ENCODE measurements at regions not wholly inside any gene's neighbourhood (a gene's known extent, or its start where the extent isn't known, plus 50 kb on each side); places are given as distances from the start of the nearest gene placed in this dataset.

DNA sequence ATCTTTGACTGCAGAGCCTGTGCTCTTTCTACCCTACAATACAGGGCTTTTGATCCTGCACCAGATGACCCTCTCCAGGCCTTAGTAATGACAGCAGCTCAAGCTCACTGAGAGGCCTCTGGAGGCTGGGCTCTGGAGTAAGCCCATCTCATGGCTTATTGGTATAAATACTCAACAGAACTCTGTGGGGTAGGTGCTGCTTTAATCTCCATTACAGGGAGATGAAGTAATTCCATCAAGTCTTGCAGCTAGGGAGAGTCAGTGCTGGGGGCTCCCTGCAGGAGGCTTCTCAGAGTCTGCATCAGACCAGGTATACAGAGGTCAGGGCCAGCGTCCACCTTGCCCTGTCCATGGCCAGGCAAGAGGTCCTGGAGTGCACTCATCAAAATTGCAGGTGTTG lies 89.2 kb upstream of the SLC6A11 start:
- H3K4me1 ChIP-seq (ENCODE audit: control insufficient read depth in 2 of 2, insufficient read depth in 1 of 2, low read depth in 1 of 2, low read length in 2 of 2), result peaks cover 0 to 11% of the 10 kb centered on the region in 2 donors
- no peak overlapping the region for H2BK12ac ChIP-seq (ENCODE audit: low read length)
- no peak overlapping the region for H2BK15ac ChIP-seq (ENCODE audit: low read length)
- H2BK5ac ChIP-seq (ENCODE audit: low read length), result no peak overlapping the region
- no peak overlapping the region for H3K4ac ChIP-seq (ENCODE audit: low read length)
- H3K4me3 ChIP-seq (ENCODE audit: low read length in 2 of 2), result no peak overlapping the region
- no CpG with 5 or more reads among the region's 1 CpG for WGBS, 2 donors (ENCODE audit: extremely low coverage in 2 of 2, insufficient read length in 2 of 2, insufficient replicate concordance in 1 of 2)
- no peak overlapping the region for H3K18ac ChIP-seq (ENCODE audit: low read length)
- no peak for DNase-seq (ENCODE audit: low spot score)
- H3K9me3 ChIP-seq (replicated peaks in 1 of 2; ENCODE audit: control insufficient read depth in 2 of 2, insufficient read depth in 1 of 2, low read depth in 1 of 2, low read length in 2 of 2), result no peaks in the 10 kb centered on the region
- no peak overlapping the region for H3K4me2 ChIP-seq (ENCODE audit: insufficient read depth, low read length, poor library complexity, severe bottlenecking)
- H2AFZ ChIP-seq (ENCODE audit: low read length), result no peak overlapping the region
- no peak overlapping the region for H4K91ac ChIP-seq (ENCODE audit: low read depth, low read length, poor library complexity)
- H3K27ac ChIP-seq (replicated peaks; ENCODE audit: low read length), result no peak overlapping the region
- H3K27me3 ChIP-seq (ENCODE audit: control insufficient read depth in 3 of 3, insufficient read depth in 3 of 3, low read depth in 1 of 3, low read length in 3 of 3), result peaks cover 0 to 3% (median 0%) of the 10 kb centered on the region in 3 experiments
- H2BK120ac ChIP-seq (ENCODE audit: low read depth, low read length), result no peak overlapping the region
- H3K79me1 ChIP-seq (ENCODE audit: low read depth, low read length), result no peaks in the 10 kb centered on the region
- H2AK5ac ChIP-seq (ENCODE audit: low read depth, low read length), result no peak overlapping the region
- H4K8ac ChIP-seq (ENCODE audit: low read depth, low read length), result no peak overlapping the region
- H3K14ac ChIP-seq (ENCODE audit: low read length), result no peak overlapping the region
- no peak overlapping the region for H3K9ac ChIP-seq (ENCODE audit: low read depth, low read length, poor library complexity)
- H3K36me3 ChIP-seq (replicated peaks in 1 of 2; ENCODE audit: control insufficient read depth in 2 of 2, insufficient read depth in 2 of 2, low read length in 2 of 2), result no peaks in the 10 kb centered on the region
- H3K23ac ChIP-seq (ENCODE audit: low read depth, low read length, poor library complexity), result no peak overlapping the region

DNA sequence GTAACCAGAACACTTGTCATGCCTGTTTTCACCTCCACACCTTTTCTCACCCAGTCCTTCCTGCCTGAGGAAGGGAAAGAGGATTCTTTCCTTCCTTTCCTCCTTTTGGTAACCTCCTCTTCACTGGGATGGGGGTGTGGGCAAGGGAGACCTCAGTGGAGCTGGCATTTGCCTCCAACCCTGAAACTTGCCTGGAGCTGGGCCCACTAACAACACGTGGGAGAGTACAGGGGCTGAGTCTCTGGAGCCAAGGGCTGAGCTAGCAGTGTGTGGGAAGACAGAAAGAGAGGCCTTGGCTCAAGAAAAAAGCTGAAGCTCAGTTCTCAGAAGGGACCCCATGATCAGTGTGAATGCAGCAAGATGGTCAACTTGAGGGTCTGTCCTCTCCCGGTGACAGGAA lies 86.6 kb upstream of the SLC6A11 start:
- Histone ChIP-seq H3K14ac (ENCODE audit: low read length) (no peak overlapping the region), H3K9ac (ENCODE audit: low read depth, low read length, poor library complexity) (no peak overlapping the region), H3K4me3 (ENCODE audit: low read length in 2 of 2) (no peak overlapping the region), H3K79me1 (ENCODE audit: low read depth, low read length) (no peaks in the 10 kb centered on the region), H3K36me3 (replicated peaks in 1 of 2; ENCODE audit: control insufficient read depth in 2 of 2, insufficient read depth in 2 of 2, low read length in 2 of 2) (no peaks in the 10 kb centered on the region), H2BK12ac (ENCODE audit: low read length) (no peak overlapping the region), H3K4me2 (ENCODE audit: insufficient read depth, low read length, poor library complexity, severe bottlenecking) (no peak overlapping the region), H2BK5ac (ENCODE audit: low read length) (no peak overlapping the region), H4K8ac (ENCODE audit: low read depth, low read length) (no peak overlapping the region), H4K91ac (ENCODE audit: low read depth, low read length, poor library complexity) (no peak overlapping the region), H2AK5ac (ENCODE audit: low read depth, low read length) (no peak overlapping the region), H3K4me1 (ENCODE audit: control insufficient read depth in 2 of 2, insufficient read depth in 1 of 2, low read depth in 1 of 2, low read length in 2 of 2) (peaks cover 0 to 4% of the 10 kb centered on the region in 2 donors), H3K27me3 (ENCODE audit: control insufficient read depth in 3 of 3, insufficient read depth in 3 of 3, low read depth in 1 of 3, low read length in 3 of 3) (no peaks in the 10 kb centered on the region), H3K27ac (replicated peaks; ENCODE audit: low read length) (no peak overlapping the region), H2BK120ac (ENCODE audit: low read depth, low read length) (no peak overlapping the region), H2BK15ac (ENCODE audit: low read length) (no peak overlapping the region), H3K9me3 (replicated peaks in 1 of 2; ENCODE audit: control insufficient read depth in 2 of 2, insufficient read depth in 1 of 2, low read depth in 1 of 2, low read length in 2 of 2) (peaks cover 0 to 4% of the 10 kb centered on the region in 2 donors), H3K23ac (ENCODE audit: low read depth, low read length, poor library complexity) (no peak overlapping the region), H3K18ac (ENCODE audit: low read length) (no peak overlapping the region), H2AFZ (ENCODE audit: low read length) (no peak overlapping the region), H3K4ac (ENCODE audit: low read length) (no peak overlapping the region)
- no CpG with 5 or more reads among the region's 2 CpGs for WGBS, 2 donors (ENCODE audit: extremely low coverage in 2 of 2, insufficient read length in 2 of 2, insufficient replicate concordance in 1 of 2)
- DNase-seq (ENCODE audit: low spot score), result no peak

DNA sequence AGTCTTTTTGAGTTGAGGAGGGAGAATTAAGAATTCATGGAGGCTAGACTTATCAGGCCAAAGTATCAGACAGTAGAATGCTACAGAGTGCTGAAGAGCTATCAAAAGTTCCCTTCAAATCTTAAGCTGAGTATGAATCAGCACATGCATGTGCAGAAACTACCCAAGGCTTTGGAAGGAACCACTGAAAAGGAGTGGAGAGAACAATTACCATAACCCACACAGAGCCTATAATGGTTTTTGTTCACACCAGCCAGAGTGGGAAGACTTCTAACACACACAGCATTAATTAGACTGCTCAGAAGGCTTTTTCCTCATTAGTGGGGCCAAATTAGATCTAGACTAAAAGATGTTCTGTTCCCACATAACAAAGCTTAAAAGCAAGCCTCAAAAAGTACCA lies 83.7 kb upstream of the SLC6A11 start:
- no peak for DNase-seq (ENCODE audit: low spot score)
- Histone ChIP-seq H2BK15ac (ENCODE audit: low read length) (no peak overlapping the region), H3K4me3 (ENCODE audit: low read length in 2 of 2) (no peak overlapping the region), H3K18ac (ENCODE audit: low read length) (no peak overlapping the region), H3K23ac (ENCODE audit: low read depth, low read length, poor library complexity) (no peak overlapping the region), H4K8ac (ENCODE audit: low read depth, low read length) (no peak overlapping the region), H3K9ac (ENCODE audit: low read depth, low read length, poor library complexity) (no peak overlapping the region), H3K4me1 (ENCODE audit: control insufficient read depth in 2 of 2, insufficient read depth in 1 of 2, low read depth in 1 of 2, low read length in 2 of 2) (no peaks in the 10 kb centered on the region), H3K79me1 (ENCODE audit: low read depth, low read length) (no peaks in the 10 kb centered on the region), H2BK120ac (ENCODE audit: low read depth, low read length) (no peak overlapping the region), H3K4ac (ENCODE audit: low read length) (no peak overlapping the region), H3K27me3 (ENCODE audit: control insufficient read depth in 3 of 3, insufficient read depth in 3 of 3, low read depth in 1 of 3, low read length in 3 of 3) (no peaks in the 10 kb centered on the region), H3K4me2 (ENCODE audit: insufficient read depth, low read length, poor library complexity, severe bottlenecking) (no peak overlapping the region), H3K36me3 (replicated peaks in 1 of 2; ENCODE audit: control insufficient read depth in 2 of 2, insufficient read depth in 2 of 2, low read length in 2 of 2) (no peaks in the 10 kb centered on the region), H3K9me3 (replicated peaks in 1 of 2; ENCODE audit: control insufficient read depth in 2 of 2, insufficient read depth in 1 of 2, low read depth in 1 of 2, low read length in 2 of 2) (peaks cover 0 to 4% of the 10 kb centered on the region in 2 donors), H3K14ac (ENCODE audit: low read length) (no peak overlapping the region), H2BK5ac (ENCODE audit: low read length) (no peak overlapping the region), H3K27ac (replicated peaks; ENCODE audit: low read length) (no peak overlapping the region), H2AFZ (ENCODE audit: low read length) (no peak overlapping the region), H2BK12ac (ENCODE audit: low read length) (no peak overlapping the region), H2AK5ac (ENCODE audit: low read depth, low read length) (no peak overlapping the region), H4K91ac (ENCODE audit: low read depth, low read length, poor library complexity) (no peak overlapping the region)

DNA sequence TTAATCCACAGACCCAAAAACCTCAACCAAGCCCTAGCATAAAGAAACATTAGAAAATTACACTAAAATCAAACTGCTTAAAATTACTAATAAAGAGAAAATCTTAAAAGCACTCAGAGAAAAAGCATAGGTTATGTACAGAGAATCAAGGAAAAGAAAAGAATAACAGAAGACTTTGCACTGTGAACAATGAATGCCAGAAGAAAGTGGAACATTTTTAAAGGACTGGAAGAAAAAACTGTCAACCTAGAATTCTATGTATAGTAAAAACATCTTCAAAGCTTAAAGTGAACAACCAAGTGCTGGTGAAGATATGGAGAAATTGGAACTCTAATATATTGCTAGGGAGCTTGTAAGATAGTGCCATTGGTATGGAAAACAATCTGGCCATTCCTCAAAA lies 82.7 kb upstream of the SLC6A11 start:
- Histone ChIP-seq H2AK5ac (ENCODE audit: low read depth, low read length) (no peak overlapping the region), H3K36me3 (replicated peaks in 1 of 2; ENCODE audit: control insufficient read depth in 2 of 2, insufficient read depth in 2 of 2, low read length in 2 of 2) (no peaks in the 10 kb centered on the region), H2BK120ac (ENCODE audit: low read depth, low read length) (no peak overlapping the region), H2BK15ac (ENCODE audit: low read length) (no peak overlapping the region), H3K4me3 (ENCODE audit: low read length in 2 of 2) (no peak overlapping the region), H2BK12ac (ENCODE audit: low read length) (no peak overlapping the region), H4K8ac (ENCODE audit: low read depth, low read length) (no peak overlapping the region), H3K23ac (ENCODE audit: low read depth, low read length, poor library complexity) (no peak overlapping the region), H4K91ac (ENCODE audit: low read depth, low read length, poor library complexity) (no peak overlapping the region), H3K27ac (replicated peaks; ENCODE audit: low read length) (no peak overlapping the region), H2AFZ (ENCODE audit: low read length) (no peak overlapping the region), H3K4ac (ENCODE audit: low read length) (no peak overlapping the region), H3K27me3 (ENCODE audit: control insufficient read depth in 3 of 3, insufficient read depth in 3 of 3, low read depth in 1 of 3, low read length in 3 of 3) (peaks cover 0 to 10% (median 0%) of the 10 kb centered on the region in 3 experiments), H3K9ac (ENCODE audit: low read depth, low read length, poor library complexity) (no peak overlapping the region), H3K4me1 (ENCODE audit: control insufficient read depth in 2 of 2, insufficient read depth in 1 of 2, low read depth in 1 of 2, low read length in 2 of 2) (no peaks in the 10 kb centered on the region), H3K18ac (ENCODE audit: low read length) (no peak overlapping the region), H3K4me2 (ENCODE audit: insufficient read depth, low read length, poor library complexity, severe bottlenecking) (no peak overlapping the region), H3K14ac (ENCODE audit: low read length) (no peak overlapping the region), H3K9me3 (replicated peaks in 1 of 2; ENCODE audit: control insufficient read depth in 2 of 2, insufficient read depth in 1 of 2, low read depth in 1 of 2, low read length in 2 of 2) (peaks cover 0 to 4% of the 10 kb centered on the region in 2 donors), H3K79me1 (ENCODE audit: low read depth, low read length) (no peaks in the 10 kb centered on the region), H2BK5ac (ENCODE audit: low read length) (no peak overlapping the region)
- no peak for DNase-seq (ENCODE audit: low spot score)
